NCI-H187 treated with DMSO at 0.1 percent for 48 hours (cell line): ENCODE measurements at regions not wholly inside any gene's neighbourhood (a gene's known extent, or its start where the extent isn't known, plus 50 kb on each side); places are given as distances from the start of the nearest gene placed in this dataset.
"Not testable (repeated sequence)": the region's sequence is repeated elsewhere in the genome, so short reads cannot be mapped to it uniquely, and the experiment has no call there.

Experiments used
- DNase-seq: peaks from one replicate; lab custom pipeline; 2025; lab: John Stamatoyannopoulos, UW

GRCh38 chr2:239550357-239550756 is 149.5 kb upstream of the HDAC4 start:
- DNase-seq: no peak

- no peak for DNase-seq
These were observed 149.0 kb upstream of the HDAC4 start for GRCh38 chr2:239549711-239550255.

DNA sequence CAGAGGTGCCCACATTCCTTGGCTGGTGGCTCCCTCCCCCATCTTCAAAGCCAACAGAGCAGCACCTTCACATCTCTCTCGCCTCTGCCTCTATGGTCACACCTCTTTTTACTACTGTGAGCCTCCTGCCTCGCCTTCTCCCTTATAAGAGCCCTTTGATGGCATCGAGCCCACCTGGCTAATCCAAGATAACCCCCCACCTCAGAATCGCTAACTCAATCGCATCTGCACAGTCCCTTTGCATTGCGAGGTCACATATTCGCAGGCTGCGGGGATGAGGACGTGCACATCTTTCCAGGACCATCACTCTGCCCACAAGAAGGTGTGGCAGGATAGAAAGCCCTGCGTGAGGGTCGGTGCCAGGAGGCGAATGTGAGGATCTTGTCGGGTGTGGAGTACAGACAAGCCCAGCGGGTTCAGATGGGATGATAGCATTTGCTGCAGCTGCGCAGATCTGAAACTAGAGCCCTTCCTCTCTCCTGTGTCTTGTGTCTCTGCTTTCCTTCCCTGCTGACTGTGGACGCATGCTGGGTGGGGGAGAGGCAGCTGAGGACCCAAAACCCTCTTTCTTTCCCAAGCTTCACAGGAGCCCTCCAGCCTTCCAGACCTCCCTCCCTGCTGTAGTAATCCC is 148.3 kb upstream of the HDAC4 start:
- DNase-seq: no peak

DNA sequence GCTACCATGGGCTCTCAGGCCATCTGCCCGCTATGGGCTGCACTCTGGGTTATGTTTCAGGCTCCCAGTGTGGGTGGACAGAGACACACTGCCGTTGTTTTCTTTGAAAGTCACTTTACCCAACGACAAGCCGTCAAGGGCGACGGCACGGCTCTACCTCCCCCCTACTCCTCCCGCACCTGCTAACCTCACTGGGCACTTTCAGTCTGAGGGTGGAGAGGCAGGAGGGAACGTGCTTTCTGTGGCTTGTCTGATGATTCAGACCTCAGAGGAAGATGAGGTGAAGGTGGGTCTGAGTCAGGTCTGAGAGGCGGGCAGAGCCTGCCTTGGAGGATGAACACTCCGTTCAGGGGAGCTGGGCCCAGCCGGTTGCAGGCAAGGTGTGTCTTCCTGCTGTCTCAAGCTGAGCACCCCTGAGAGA is 147.6 kb upstream of the HDAC4 start:
- DNase-seq: no peak

GRCh38 chr2:239547140-239547539 is 146.3 kb upstream of the HDAC4 start:
- DNase-seq: not testable (repeated sequence)

GRCh38 chr2:239546541-239546940 is 145.7 kb upstream of the HDAC4 start:
- DNase-seq: no peak

- no peak for DNase-seq
These were observed 145.0 kb upstream of the HDAC4 start for GRCh38 chr2:239545741-239546392.

- DNase-seq: no peak
These were observed 144.2 kb upstream of the HDAC4 start for GRCh38 chr2:239544918-239545465.

- DNase-seq: no peak
These were observed 143.5 kb upstream of the HDAC4 start for GRCh38 chr2:239544143-239544917.

GRCh38 chr2:239543702-239544101 is 142.9 kb upstream of the HDAC4 start:
- DNase-seq: no peak

DNA sequence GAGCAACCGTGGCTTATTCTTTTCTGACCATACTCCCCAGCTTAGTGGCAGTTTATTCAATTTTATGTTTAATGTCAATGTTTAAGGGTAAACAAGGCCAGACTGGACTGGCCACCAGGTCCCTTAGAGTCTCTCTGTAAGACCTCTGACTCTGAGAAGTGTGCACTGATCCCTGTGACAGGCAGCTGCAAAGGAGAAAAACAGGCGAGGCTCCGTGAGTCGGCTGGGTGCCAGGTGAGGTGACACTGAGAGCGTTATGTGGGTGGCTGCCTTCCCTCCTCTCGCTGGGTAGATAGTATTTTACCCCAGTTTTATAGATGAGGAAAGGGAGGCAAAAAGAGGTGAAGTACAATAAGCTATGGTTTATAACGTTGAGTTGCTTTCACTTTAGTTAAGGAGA is 139.4 kb upstream of the HDAC4 start:
- no peak for DNase-seq

- no peak for DNase-seq
These were observed 138.9 kb upstream of the HDAC4 start for GRCh38 chr2:239539776-239540100.

GRCh38 chr2:239539083-239539775 is 138.4 kb upstream of the HDAC4 start:
- DNase-seq: no peak

DNA sequence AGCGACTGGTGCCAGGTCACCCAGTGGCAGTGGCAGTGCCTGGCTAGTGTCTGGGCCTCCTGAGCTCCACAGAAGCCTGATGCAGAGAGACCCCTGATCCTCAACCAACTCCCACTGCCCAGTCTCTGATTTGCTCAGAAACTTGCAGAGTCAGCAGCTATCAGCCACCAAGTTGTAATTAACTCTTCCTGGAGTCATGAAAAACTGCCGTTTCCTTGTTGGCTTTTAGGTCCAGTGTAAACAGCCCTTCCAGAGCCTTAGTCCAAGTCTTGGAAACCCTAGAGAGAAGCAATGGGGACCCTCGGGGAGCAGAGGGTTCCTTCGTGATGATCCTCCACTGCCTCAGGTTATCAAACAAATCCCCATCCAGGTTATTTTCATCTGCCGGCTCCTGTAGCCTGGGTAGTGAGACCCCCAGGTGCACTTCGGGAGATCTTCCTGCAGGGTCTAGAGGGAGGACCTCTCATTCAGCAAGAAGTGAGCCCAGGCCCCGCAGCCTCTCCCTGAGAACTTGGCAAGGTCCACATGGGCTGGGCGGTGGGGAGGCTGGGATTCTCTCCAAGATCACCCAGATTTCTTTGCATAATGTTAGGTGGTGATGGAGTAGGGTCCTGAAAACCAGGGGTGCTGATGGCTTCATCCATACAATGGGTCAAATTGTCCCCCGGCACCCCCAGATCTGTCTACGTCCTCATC is 137.7 kb upstream of the HDAC4 start:
- no peak for DNase-seq

DNA sequence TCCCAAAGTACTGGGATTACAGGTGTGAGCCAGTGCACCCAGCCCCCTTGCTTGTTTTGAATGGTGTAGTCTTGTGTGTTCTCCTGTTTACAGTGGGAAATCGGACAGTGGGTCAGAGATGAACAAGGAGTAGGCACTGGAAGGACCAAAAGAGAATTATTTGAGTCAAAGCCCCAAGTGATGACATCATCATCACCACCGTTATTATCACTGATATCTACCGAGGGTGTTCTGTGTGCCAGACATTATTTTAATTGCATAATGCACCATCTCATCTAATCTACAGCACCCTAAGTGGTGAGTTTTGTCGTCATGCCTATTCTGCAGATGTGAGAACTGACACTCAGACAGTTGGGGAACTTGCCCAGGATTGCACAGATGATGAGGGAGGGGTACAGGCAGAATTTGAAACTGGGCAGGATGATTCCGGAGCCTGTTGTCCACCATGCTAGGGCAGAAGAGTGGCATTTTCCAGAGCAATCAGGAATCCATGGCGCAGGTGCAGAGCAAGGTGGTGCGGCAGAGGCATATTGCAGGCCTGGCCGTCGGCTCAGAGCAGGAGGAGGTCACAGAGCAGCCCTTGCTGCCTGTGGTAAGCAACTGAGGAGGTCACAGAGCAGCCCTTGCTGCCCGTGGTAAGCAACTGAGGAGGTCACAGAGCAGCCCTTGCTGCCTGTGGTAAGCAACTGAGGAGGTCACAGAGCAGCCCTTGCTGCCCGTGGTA is 137.0 kb upstream of the HDAC4 start:
- DNase-seq: no peak

DNA sequence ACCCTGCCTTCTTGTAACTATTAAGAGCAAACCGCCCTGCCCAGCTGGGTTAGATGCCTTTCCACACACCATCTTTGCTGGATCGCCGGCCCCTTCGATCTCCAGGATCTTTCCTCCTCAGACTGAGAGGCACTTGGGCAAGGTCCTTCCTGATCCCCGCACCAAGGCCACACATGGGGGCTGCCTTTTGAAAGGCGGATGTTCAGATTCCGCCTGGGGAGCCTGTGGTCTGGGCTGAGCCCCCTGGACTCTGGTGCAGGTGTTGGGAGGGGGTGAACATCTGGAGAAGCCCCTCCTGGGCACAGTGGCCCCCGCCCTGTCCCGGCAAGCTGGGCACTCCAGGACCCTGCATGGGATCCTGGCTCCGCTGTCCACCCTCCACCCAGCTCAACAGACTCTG is 135.4 kb upstream of the HDAC4 start:
- no peak for DNase-seq

- no peak for DNase-seq
These were observed 134.8 kb upstream of the HDAC4 start for GRCh38 chr2:239535413-239536144.

- no peak for DNase-seq
These were observed 134.0 kb upstream of the HDAC4 start for GRCh38 chr2:239534581-239535412.
